Gastrocnemius medialis (tissue), 4 donors: ENCODE measurements at regions not wholly inside any gene's neighbourhood (a gene's known extent, or its start where the extent isn't known, plus 50 kb on each side); places are given as distances from the start of the nearest gene placed in this dataset.

Experiments used
- CTCF ChIP-seq, 5 experiments: fragments of 450-650 bp in 3 of 5; fragments of 200-600 bp in 2 of 5; sonication (generic) in 2 of 5; IDR thresholded peaks in 4 of 5; conservative IDR thresholded peaks in 1 of 5; 1 replicate in 4 of 5; 2 replicates in 1 of 5; pipeline ENCODE4 v1.5.1; 2016 to 2019; ENCODE audit warnings: antibody characterized with exemption in 5 of 5, mild to moderate bottlenecking in 3 of 5, moderate library complexity in 3 of 5
- POLR2A ChIP-seq, 2 donors: fragments of 450-650 bp; IDR thresholded peaks; one replicate each; pipeline ENCODE4 v1.6.1; 2017; ENCODE audit warnings: antibody characterized with exemption in 2 of 2, mild to moderate bottlenecking in 2 of 2, moderate library complexity in 2 of 2

- TF ChIP-seq CTCF (IDR thresholded peaks at IDR 0.05 in 4 of 5, conservative IDR thresholded peaks at IDR 0.05 in 1 of 5): no peak
- no peak for TF ChIP-seq POLR2A (IDR thresholded peaks at IDR 0.05)
These were observed 74.7 kb upstream of the SOX2 start for GRCh38 chr3:181637056-181637455.
